NCI-H2227 (cell line): ENCODE measurements at regions not wholly inside any gene's neighbourhood (a gene's known extent, or its start where the extent isn't known, plus 50 kb on each side); places are given as distances from the start of the nearest gene placed in this dataset.
"Not testable (repeated sequence)": the region's sequence is repeated elsewhere in the genome, so short reads cannot be mapped to it uniquely, and the experiment has no call there.

Experiments used
- DNase-seq: peaks from one replicate; lab custom pipeline; 2025; ENCODE audit not compliant: unreplicated experiment; lab: John Stamatoyannopoulos, UW

- DNase-seq: no peak
Observed at GRCh38 chr10:3255075-3255474, 82.5 kb upstream of the PITRM1 start.

DNA sequence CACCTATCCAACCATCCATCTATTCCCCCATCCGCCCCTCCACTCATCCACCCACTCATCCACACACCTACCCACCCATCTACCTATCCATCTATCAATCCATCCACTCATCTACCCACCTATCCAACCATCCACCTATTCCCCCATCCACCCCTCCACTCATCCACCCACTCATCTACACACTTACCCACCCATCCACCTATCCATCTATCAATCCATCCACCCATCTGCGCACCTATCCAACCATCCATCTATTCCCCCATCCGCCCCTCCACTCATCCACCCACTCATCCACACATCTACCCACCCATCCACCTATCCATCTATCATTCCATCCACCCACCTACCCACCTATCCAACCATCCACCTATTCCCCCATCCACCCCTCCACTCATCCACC lies 81.4 kb upstream of the PITRM1 start:
- not testable (repeated sequence) for DNase-seq

DNA sequence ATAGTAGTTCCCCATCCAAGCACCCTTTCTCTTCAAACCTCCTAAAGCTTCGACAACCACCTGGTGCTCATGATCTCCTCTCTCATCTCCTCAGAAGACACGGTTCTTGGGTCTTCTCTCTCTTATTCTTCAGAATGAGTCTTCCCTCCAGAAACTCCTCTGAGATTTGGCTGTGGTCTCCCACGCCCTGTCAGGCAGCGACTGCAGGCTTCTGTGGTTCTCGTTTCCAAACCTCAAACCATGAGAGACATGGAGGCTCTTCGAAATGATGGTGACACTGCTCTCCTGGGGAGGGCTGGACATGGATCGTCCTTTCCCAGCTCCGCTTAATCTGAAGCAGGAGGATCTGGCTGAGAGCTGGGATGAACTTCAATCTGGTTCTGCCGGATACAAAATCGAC lies 78.6 kb upstream of the PITRM1 start:
- no peak for DNase-seq

DNA sequence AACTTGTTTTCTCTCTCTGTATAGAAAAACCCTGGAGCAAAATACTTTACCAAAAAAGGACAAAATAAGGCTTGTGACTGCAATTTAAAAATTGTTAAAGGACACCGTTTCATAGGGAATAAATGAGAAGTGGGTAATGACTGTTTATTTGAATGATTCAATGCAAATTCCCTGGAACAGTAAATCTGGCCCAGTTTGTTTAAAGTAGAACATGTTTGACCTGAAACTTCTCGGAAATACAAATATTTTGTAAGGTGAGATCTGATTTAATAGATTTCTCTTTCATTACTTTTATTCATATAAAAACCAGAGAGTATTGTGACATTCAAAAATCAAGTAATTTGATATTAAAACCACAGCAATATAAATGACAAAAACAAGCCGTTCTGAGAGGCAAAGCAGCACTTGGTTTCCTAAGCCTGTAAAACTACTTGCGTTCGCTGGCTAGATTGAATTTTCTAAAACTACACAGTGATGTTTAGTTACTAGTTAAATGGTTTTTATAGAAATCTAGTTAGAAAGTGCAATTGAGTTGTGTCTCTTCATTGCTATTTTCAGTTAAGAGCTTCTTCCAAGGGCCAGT lies 76.8 kb upstream of the PITRM1 start:
- no peak for DNase-seq

GRCh38 chr10:3248526-3249306 lies 76.1 kb upstream of the PITRM1 start:
- DNase-seq: peak; percentile 29

- no peak for DNase-seq
Observed at GRCh38 chr10:3245395-3245794, 72.8 kb upstream of the PITRM1 start.

DNA sequence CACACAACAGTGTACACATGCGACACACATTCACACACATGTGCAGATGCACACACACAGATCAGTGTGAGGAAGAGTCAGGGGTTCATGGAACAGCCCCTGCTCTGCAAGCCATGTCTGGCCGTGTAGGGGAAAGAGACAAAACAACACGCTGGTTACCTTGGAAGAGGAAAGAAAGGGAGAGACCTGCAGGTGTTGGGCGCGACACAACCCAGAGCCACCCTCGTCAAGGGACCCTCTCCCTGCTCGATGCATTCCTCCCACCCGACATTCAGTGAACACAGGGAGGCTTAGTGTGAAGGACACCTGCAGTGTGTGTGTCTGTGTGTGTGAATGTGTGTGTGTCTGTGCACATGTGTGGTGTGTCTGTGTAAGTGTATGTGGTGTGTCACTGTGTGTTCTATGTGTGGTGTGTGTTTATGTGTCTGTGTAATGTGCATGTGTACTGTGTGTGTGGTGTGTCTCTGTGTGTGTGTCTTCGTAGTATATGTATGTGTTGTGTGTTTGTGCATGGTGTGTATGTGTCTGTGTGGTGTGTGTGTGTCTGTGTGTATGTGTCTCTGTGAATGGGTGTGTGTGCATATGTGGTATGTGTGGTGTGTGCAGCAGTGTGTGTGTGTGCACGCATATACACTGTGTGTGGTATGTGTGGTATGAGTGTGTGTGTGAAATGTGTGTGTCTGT lies 69.5 kb upstream of the PITRM1 start:
- DNase-seq: no peak

GRCh38 chr10:3241274-3241921 lies 68.8 kb upstream of the PITRM1 start:
- no peak for DNase-seq

DNA sequence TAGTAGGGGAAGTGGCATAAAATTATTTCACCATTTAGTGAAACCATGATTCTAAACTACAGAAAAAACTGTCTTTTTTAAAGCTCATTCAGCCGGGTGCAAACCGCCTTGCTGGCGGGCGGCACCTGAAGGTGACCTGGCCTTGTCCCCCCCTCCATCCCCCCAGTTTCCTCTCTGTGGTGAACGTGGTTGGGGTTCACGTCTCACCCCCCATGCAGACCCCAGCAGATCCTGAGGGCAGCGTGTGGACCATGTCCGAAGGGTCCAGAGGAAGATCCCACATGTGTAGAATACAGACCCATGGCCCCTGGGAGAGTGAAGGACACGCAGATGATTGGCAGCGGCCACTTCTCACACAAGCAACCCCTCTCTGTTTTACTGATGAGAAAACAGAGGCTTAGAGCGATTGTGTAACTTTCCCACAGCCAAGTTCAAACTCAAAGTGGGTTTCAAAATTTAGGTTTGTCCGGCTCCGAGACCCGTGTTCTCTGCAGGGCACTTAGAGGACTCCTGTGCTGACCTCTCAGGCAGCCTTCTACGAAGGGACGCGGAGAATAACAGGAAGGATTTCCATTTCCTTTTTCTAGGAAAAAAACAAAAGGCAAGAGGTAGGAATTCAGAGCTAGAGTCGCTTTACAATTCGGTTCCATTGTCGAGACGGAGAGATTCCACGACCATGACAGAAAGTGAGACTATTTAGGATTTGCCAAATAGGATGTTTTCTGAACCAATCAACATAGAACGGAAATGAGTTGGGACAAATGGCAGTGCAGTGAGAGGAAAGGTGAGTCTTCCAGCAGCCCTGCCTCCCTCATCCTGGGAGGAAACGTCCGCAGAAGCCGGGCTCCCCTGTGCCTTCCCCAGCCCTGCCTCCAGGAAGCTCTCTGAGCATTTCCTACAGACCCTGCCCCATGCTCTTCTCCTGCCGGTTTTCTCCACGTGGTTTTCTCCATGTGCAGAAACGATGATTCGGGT lies 67.6 kb upstream of the PITRM1 start:
- DNase-seq: no peak

GRCh38 chr10:3239066-3239919 lies 66.7 kb upstream of the PITRM1 start:
- DNase-seq: no peak

GRCh38 chr10:3238115-3238871 lies 65.7 kb upstream of the PITRM1 start:
- DNase-seq: no peak

- no peak for DNase-seq
Observed at GRCh38 chr10:3237530-3237929, 64.9 kb upstream of the PITRM1 start.

- peak; percentile 0 for DNase-seq
Observed at GRCh38 chr10:3236644-3237404, 64.2 kb upstream of the PITRM1 start.

DNA sequence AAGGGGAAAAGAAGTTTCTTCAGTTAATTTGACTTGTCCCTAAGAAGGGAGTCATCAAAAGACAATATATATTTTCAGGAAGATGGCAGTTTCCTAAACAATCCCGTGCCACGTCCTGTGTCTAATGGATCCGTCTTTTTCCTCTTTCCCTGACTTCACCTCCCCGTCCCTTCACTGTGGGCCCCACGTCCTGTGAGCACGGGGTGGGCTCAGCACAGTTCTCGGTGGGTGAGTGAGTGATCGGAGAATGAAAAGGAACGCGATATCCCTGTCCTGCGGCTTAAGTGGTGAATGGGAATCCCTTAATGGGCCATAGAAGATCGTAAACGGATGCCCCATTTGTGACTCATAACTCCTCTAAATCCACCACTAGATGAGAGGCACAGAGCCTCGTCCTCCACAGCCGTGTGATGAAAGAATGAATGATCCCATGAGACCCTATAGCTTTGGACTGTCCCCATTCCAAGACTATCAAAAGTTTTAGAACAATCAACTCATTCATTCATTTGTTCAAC lies 63.5 kb upstream of the PITRM1 start:
- no peak for DNase-seq

DNA sequence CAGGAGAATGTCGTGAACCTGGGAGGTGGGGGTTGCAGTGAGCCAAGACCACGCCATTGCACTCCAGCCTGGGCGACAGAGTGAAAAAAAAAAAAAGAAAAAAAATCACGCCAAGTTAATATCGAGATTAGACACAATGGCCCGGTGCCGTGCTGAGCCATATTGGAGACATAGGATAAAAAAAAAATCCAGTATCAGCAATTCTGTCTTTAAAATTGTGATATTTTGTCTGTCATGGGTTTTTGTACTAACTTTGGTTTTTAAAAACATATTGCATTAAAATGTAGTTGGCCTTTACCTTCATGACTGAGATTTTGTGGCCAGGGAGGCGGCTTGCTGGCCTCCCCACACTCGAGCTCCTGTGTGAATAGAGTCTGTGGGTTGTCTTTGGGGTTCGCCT lies 62.8 kb upstream of the PITRM1 start:
- no peak for DNase-seq

GRCh38 chr10:3233486-3233990 lies 61.0 kb upstream of the PITRM1 start:
- no peak for DNase-seq

DNA sequence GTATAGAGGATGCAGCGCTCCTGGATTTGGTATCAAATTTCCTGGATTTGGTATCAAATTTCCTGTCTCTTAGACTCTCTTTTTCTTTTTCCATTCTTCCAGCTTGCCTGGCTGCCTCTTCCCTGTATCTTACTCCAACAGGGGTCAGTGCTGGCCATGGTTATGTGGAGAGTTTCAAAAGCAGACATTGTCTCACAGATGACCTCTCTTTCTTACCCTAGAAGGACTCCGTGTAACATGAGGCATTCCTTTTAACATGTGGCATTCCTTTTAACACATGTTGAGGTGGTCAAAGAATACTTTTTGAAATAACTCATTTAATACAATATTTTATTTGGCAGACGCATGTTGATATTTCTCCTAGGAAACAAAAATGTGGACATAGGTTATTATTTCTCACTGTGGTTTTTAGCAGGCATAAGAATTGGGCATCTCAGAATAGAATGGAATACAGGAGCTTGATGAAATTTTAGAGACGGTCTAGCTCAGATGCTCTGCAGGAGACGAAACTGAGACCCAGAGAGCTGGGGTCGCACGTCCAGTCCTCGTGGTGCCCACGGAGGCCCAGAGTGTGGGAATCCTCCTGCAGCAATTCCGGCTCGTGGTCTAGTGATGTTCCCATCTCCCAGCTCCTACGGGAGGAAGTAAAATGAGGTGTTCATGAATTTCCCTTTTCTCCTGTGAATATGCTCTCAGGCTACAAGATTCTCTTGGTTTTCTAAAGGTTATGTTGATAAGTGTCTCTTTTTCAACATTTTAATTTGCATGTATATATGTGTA lies 59.6 kb upstream of the PITRM1 start:
- DNase-seq: no peak
